Calu3 (cell line): ENCODE measurements at regions not wholly inside any gene's neighbourhood (a gene's known extent, or its start where the extent isn't known, plus 50 kb on each side); places are given as distances from the start of the nearest gene placed in this dataset.

Experiments used
- BruUV-seq: library from RNA; stranded (reverse); fragments of 400-500 nt; replicated peaks from 2 replicates; lab custom pipeline; 2021; lab: Mats Ljungman, UMichigan
- CTCF ChIA-PET: fragments of 300-600 bp; sonication (Branson Sonifier 250); formaldehyde crosslinking; loops from one replicate; lab custom pipeline; 2022; ENCODE audit warnings: antibody characterized with exemption; lab: Charles Lee
- DNase-seq: peaks from one replicate; pipeline ENCODE4 v3.0.0; 2022
- H3K27ac Mint-ChIP-seq: one replicate; pipeline ENCODE4 v1.8.0; 2022; ENCODE audit warnings: mixed read lengths; ENCODE audit not compliant: unreplicated experiment
- H3K27me3 Mint-ChIP-seq: one replicate; pipeline ENCODE4 v1.8.0; 2022; ENCODE audit warnings: mixed read lengths; ENCODE audit not compliant: unreplicated experiment
- H3K36me3 Mint-ChIP-seq: one replicate; pipeline ENCODE4 v1.8.0; 2022; ENCODE audit warnings: mild to moderate bottlenecking, moderate library complexity, mixed read lengths; ENCODE audit not compliant: insufficient read depth, unreplicated experiment
- H3K4me1 Mint-ChIP-seq: one replicate; pipeline ENCODE4 v1.8.0; 2022; ENCODE audit warnings: mild to moderate bottlenecking, low read depth, mixed read lengths; ENCODE audit not compliant: unreplicated experiment
- H3K4me3 Mint-ChIP-seq: one replicate; pipeline ENCODE4 v1.8.0; 2022; ENCODE audit warnings: mild to moderate bottlenecking, low read depth, moderate library complexity, mixed read lengths; ENCODE audit not compliant: unreplicated experiment
- H3K9me3 Mint-ChIP-seq: one replicate; pipeline ENCODE4 v1.8.0; 2022; ENCODE audit warnings: low read depth, mixed read lengths; ENCODE audit not compliant: unreplicated experiment
- CTCF ChIP-seq: fragments of 200-600 bp; IDR thresholded peaks from one replicate; pipeline ENCODE4 v1.8.0; 2022; ENCODE audit warnings: antibody characterized with exemption; ENCODE audit not compliant: unreplicated experiment
- intact Hi-C: fragments of 100-400 bp; cut with micrococcal nuclease; formaldehyde crosslinking; loops from one replicate; pipeline ENCODE4 v1.10.0; 2022; ENCODE audit not compliant: unreplicated experiment

- no peak overlapping the region for H3K4me3 Mint-ChIP-seq
- no peaks in the 10 kb centered on the region for H3K9me3 Mint-ChIP-seq
- peak; percentile 83 for DNase-seq
- intact Hi-C loops: no loop called here
- peaks cover 18% of the 10 kb centered on the region for H3K4me1 Mint-ChIP-seq
- CTCF ChIA-PET: interaction anchor here (0.5 to 0.9 kb wide), 5 partner anchors 12 to 883 kb away, joined by 3 to 4 read pairs (median 3); no protein-coding TSS in a partner anchor
- no peak for TF ChIP-seq CTCF
- no peaks in the 10 kb centered on the region for H3K27me3 Mint-ChIP-seq
- H3K27ac Mint-ChIP-seq: no peak overlapping the region
- H3K36me3 Mint-ChIP-seq: no peaks in the 10 kb centered on the region
- no TSS peak for BruUV-seq
Measured at GRCh38 chr18:11500153-11501122, 109.0 kb upstream of the SLC35G4 start.

GRCh38 chr18:11498821-11499220, 110.6 kb upstream of the SLC35G4 start:
- CTCF ChIA-PET: no interaction called here
- BruUV-seq: no TSS peak
- DNase-seq: no peak
- H3K9me3 Mint-ChIP-seq: no peaks in the 10 kb centered on the region
- peaks cover 18% of the 10 kb centered on the region for H3K4me1 Mint-ChIP-seq
- H3K27me3 Mint-ChIP-seq: no peaks in the 10 kb centered on the region
- no peak overlapping the region for H3K4me3 Mint-ChIP-seq
- no peak for TF ChIP-seq CTCF
- intact Hi-C loops: no loop called here
- H3K36me3 Mint-ChIP-seq: no peaks in the 10 kb centered on the region
- no peak overlapping the region for H3K27ac Mint-ChIP-seq

- no TSS peak for BruUV-seq
- no peaks in the 10 kb centered on the region for H3K36me3 Mint-ChIP-seq
Measured at GRCh38 chr18:11497585-11497984, 111.8 kb upstream of the SLC35G4 start.

More at GRCh38 chr18:11497585-11497984, 111.8 kb upstream of the SLC35G4 start:
- Mint-ChIP-seq H3K27ac (no peak overlapping the region), H3K9me3 (no peaks in the 10 kb centered on the region), H3K27me3 (no peaks in the 10 kb centered on the region), H3K4me1 (peaks cover 18% of the 10 kb centered on the region), H3K4me3 (no peak overlapping the region)
- CTCF ChIA-PET: interaction anchor here (1.1 kb wide), 1 partner anchor 187 kb away, joined by 3 read pairs; no protein-coding TSS in a partner anchor
- DNase-seq: no peak
- intact Hi-C loops: no loop called here
- no peak for TF ChIP-seq CTCF
